Skeletal muscle satellite cell (primary cell): ENCODE measurements at regions not wholly inside any gene's neighbourhood (a gene's known extent, or its start where the extent isn't known, plus 50 kb on each side); places are given as distances from the start of the nearest gene placed in this dataset.

Experiments
- H3K27me3 ChIP-seq: 2 replicates; pipeline ENCODE4 v1.7.0; 2013; ENCODE audit warnings: low read length; ENCODE audit not compliant: control insufficient read depth, insufficient read depth
- H3K36me3 ChIP-seq: 2 replicates; pipeline ENCODE4 v1.7.0; 2013; ENCODE audit warnings: mild to moderate bottlenecking, control low read depth, low read length; ENCODE audit not compliant: insufficient read depth
- H3K4me1 ChIP-seq: 2 replicates; pipeline ENCODE4 v1.7.0; 2013; ENCODE audit warnings: low read length; ENCODE audit not compliant: control insufficient read depth, insufficient read depth
- H3K4me2 ChIP-seq: 2 replicates; pipeline ENCODE4 v1.7.0; 2013; ENCODE audit warnings: mild to moderate bottlenecking, low read length
- H3K4me3 ChIP-seq: 2 replicates; pipeline ENCODE4 v1.7.0; 2013; ENCODE audit warnings: low read length
- H3K9ac ChIP-seq: 2 replicates; pipeline ENCODE4 v1.7.0; 2013; ENCODE audit warnings: mild to moderate bottlenecking, low read depth, low read length, moderate library complexity
- H3K9me3 ChIP-seq: replicated peaks from 2 replicates; pipeline ENCODE4 v1.7.0; 2013; ENCODE audit warnings: mild to moderate bottlenecking, control low read depth, low read length

- H3K36me3 ChIP-seq, result no peaks in the 10 kb centered on the region
- no peak overlapping the region for H3K4me3 ChIP-seq
- no peak overlapping the region for H3K4me2 ChIP-seq
- H3K4me1 ChIP-seq, result no peaks in the 10 kb centered on the region
- H3K9me3 ChIP-seq, result no peaks in the 10 kb centered on the region
- H3K27me3 ChIP-seq, result no peaks in the 10 kb centered on the region
- no peak overlapping the region for H3K9ac ChIP-seq
Measured at GRCh38 chr12:131635491-131636122, 75.3 kb upstream of the SFSWAP start.

DNA sequence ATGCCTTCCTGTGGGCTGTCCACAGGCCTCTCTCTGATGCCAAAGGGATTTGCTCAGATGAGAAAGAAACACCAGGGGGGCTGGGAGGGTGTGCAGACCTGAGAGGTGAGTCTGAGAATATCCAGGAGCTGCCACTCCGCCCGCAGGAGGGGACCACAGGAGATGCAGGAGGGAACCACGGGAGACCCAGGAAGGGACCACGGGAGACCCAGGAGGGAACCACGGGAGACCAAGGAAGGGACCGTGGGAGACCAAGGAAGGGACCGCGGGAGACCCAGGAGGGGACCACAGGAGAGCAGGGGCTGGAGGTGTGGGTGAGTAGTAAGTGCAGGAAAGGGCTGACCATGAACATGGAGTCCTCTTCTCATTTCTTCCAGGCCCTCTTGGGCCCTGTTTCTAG lies 74.6 kb upstream of the SFSWAP start:
- no peaks in the 10 kb centered on the region for H3K4me1 ChIP-seq
- H3K9ac ChIP-seq, result no peak overlapping the region
- H3K36me3 ChIP-seq, result no peaks in the 10 kb centered on the region
- H3K9me3 ChIP-seq, result no peaks in the 10 kb centered on the region
- no peak overlapping the region for H3K4me3 ChIP-seq
- no peaks in the 10 kb centered on the region for H3K27me3 ChIP-seq
- H3K4me2 ChIP-seq, result no peak overlapping the region

DNA sequence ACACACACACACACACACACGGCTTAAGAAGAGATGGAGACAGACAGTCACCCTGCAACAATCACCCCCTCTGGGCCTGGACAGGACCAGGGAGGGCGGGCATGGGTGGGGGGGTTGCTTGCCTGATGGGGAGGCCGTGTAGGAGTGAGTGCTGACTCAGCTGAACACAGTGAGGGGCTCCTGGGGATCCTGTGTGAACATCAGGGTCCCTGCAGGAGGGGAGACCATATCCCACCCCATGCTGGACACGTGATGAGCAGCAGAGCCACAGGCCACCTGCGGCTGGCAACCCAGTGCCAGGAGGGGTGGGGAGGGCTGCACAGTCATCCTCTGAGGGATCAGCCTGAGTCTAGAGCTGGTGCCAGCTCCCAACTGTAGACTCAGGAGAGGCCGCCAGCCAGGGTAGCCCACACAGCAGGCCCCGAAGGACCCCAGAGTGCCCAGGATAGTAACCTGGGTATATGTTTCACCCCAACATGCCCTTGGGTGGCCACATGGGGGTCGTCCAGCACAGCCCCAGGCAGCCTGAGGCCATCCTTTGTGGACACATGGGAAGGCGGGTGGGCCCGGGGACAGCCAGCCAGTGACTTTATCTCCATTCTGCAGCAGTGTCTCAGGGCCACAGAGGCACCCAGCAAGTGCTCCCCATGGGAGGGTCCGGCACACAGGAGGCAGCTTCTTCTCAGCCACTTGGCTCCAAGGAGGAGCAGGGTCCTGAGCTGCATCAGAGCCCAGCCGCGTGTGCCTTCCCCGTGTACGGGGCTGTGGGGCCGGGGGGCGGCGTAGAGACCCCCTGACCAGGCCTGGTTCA lies 73.7 kb upstream of the SFSWAP start:
- H3K27me3 ChIP-seq, result no peaks in the 10 kb centered on the region
- no peak overlapping the region for H3K4me3 ChIP-seq
- no peak overlapping the region for H3K9ac ChIP-seq
- H3K4me2 ChIP-seq, result no peak overlapping the region
- no peaks in the 10 kb centered on the region for H3K36me3 ChIP-seq
- no peaks in the 10 kb centered on the region for H3K9me3 ChIP-seq
- H3K4me1 ChIP-seq, result no peaks in the 10 kb centered on the region

DNA sequence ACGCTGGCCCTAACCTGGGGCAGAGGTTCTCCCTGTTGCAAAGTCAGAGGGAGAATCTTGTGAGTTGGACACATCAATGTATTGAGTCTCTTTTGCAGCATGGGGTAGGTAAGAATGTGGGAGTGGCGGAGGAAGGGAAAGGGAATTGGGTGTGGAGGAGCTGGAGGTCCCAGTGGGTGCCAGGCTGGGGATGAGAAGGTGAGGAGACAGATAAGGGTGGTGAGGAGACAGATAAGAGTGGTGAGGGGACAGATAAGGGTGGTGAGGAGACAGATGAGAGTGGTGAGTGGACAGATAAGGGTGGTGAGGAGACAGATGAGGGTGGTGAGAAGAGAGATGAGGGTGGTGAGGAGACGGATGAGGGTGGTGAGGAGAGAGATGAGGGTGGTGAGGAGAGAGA lies 72.9 kb upstream of the SFSWAP start:
- Histone ChIP-seq H3K9me3 (no peaks in the 10 kb centered on the region), H3K4me2 (no peak overlapping the region), H3K36me3 (no peaks in the 10 kb centered on the region), H3K27me3 (no peaks in the 10 kb centered on the region), H3K9ac (no peak overlapping the region), H3K4me1 (no peaks in the 10 kb centered on the region), H3K4me3 (no peak overlapping the region)

DNA sequence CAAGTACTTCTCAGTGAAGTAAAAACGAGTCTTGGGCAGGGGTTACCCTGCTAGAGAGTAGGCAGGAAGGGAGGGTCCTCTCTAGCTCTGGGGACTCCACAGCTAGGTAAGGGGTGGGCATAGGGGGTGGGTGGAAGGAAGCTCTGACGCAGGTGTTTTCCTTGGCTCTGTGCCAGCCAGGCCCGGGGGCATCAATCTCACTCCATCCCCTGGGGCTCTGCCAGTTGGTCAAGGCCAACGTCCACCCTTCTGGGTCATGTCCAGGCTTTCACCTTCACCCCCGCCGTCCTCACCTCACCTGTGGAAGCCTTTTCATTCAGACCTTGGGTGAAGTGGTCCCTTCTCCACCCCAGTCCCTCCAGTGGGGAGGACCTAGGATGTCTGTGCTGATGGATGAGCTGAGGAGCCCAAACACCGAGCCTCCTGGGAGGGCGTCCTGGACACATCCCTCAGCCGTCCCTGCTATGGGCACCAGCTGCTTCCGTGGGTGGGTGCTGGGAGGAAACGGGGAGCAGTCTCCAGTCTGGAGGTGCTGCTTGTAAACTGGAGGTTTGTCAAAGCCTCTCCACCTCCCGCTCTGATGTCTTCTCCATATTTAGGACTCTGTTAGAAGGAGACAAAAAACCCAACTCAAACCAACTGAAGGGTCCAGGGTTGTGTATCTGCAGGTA lies 71.5 kb upstream of the SFSWAP start:
- Histone ChIP-seq H3K27me3 (no peaks in the 10 kb centered on the region), H3K4me3 (no peak overlapping the region), H3K4me1 (no peaks in the 10 kb centered on the region)

GRCh38 chr12:131640525-131640924 lies 70.4 kb upstream of the SFSWAP start:
- Histone ChIP-seq H3K4me1 (no peaks in the 10 kb centered on the region), H3K9me3 (no peaks in the 10 kb centered on the region), H3K27me3 (no peaks in the 10 kb centered on the region), H3K36me3 (no peaks in the 10 kb centered on the region), H3K4me2 (no peak overlapping the region), H3K4me3 (no peak overlapping the region), H3K9ac (no peak overlapping the region)

More for the DNA sequence above, 71.5 kb upstream of the SFSWAP start:
- no peak overlapping the region for H3K9ac ChIP-seq
- no peaks in the 10 kb centered on the region for H3K9me3 ChIP-seq
- H3K4me2 ChIP-seq, result no peak overlapping the region
- no peaks in the 10 kb centered on the region for H3K36me3 ChIP-seq

- Histone ChIP-seq H3K36me3 (no peaks in the 10 kb centered on the region), H3K9ac (no peak overlapping the region), H3K4me1 (no peaks in the 10 kb centered on the region), H3K27me3 (no peaks in the 10 kb centered on the region), H3K4me3 (no peak overlapping the region), H3K9me3 (no peaks in the 10 kb centered on the region), H3K4me2 (no peak overlapping the region)
Measured at GRCh38 chr12:131641315-131641714, 69.6 kb upstream of the SFSWAP start.

DNA sequence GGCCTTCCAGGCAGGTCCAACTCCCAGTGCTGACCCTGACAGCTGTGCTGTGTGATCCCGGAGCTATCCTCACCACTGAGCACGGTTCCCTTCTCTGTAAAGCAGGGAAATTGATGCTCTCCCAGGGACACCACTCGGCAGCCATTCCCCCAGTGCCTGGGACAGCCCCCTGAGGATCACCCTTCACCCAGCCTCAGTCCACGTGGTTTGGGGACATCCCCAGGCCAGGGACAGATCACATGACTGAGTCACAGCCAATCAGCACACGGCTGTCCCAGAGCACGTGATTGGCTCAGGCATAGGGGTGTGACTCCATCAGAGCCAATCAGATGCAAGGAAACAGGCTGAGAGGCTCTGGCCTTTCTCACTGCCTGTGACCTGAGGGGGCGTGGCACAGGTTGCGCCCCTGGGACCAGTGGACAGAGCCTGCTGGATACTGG lies 68.8 kb upstream of the SFSWAP start:
- no peaks in the 10 kb centered on the region for H3K36me3 ChIP-seq
- H3K27me3 ChIP-seq, result no peaks in the 10 kb centered on the region
- no peaks in the 10 kb centered on the region for H3K9me3 ChIP-seq
- no peak overlapping the region for H3K4me3 ChIP-seq
- no peak overlapping the region for H3K4me2 ChIP-seq
- H3K4me1 ChIP-seq, result no peaks in the 10 kb centered on the region
- no peak overlapping the region for H3K9ac ChIP-seq

DNA sequence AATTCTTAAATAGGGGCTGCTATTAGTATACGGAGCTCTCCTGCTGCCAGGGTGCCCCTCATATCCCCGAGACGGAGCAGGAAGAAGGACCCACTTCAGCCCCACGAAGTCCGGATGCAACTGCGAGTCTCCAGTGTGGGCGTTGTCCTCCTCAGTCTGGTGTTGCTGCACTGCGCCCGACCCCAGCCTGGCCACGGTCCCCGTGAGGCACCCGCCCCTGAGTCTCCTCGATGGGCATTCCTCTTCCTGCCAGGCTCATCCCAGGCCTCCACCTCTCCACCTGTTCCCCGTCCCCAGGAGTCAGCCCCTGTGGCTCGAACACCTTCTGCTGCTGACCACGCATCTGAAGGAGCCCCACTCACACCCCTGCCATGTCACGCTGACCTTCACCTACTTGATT lies 68.1 kb upstream of the SFSWAP start:
- Histone ChIP-seq H3K27me3 (no peaks in the 10 kb centered on the region), H3K36me3 (no peaks in the 10 kb centered on the region), H3K9ac (no peak overlapping the region), H3K4me3 (no peak overlapping the region), H3K4me1 (no peaks in the 10 kb centered on the region), H3K4me2 (no peak overlapping the region), H3K9me3 (no peaks in the 10 kb centered on the region)

GRCh38 chr12:131643631-131644452 lies 67.0 kb upstream of the SFSWAP start:
- Histone ChIP-seq H3K27me3 (no peaks in the 10 kb centered on the region), H3K4me2 (no peak overlapping the region), H3K9me3 (no peaks in the 10 kb centered on the region), H3K9ac (no peak overlapping the region), H3K4me1 (no peaks in the 10 kb centered on the region), H3K36me3 (no peaks in the 10 kb centered on the region), H3K4me3 (no peak overlapping the region)

- H3K9ac ChIP-seq, result no peak overlapping the region
- H3K4me3 ChIP-seq, result no peak overlapping the region
- H3K9me3 ChIP-seq, result no peaks in the 10 kb centered on the region
- H3K4me1 ChIP-seq, result no peaks in the 10 kb centered on the region
- no peaks in the 10 kb centered on the region for H3K27me3 ChIP-seq
- no peak overlapping the region for H3K4me2 ChIP-seq
- no peaks in the 10 kb centered on the region for H3K36me3 ChIP-seq
Measured at GRCh38 chr12:131644481-131644880, 66.4 kb upstream of the SFSWAP start.
